ENCODE measurements at regions not wholly inside any gene's neighbourhood (a gene's known extent, or its start where the extent isn't known, plus 50 kb on each side); places are given as distances from the start of the nearest gene placed in this dataset.
"Not testable (repeated sequence)": the region's sequence is repeated elsewhere in the genome, so short reads cannot be mapped to it uniquely, and the experiment has no call there.

DNA sequence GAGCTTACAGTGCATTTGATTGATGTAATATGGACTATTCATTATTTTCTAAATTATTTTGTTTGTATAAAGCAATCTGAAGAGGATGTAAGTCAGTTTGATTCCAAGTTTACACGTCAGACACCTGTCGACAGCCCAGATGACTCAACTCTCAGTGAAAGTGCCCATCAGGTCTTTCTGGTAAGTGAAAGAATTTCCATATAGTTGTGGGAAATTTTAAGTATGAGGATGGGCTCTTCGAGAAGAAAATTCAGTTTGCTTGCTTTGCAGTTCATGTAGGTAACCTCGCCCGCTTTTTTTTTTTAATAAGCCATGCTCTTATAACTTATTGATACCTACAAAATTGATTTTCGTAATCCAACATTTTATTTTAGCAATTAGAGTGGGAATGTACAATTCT lies 151.6 kb downstream of the CDRT15L2 start:
- TF ChIP-seq, protein P1, sequence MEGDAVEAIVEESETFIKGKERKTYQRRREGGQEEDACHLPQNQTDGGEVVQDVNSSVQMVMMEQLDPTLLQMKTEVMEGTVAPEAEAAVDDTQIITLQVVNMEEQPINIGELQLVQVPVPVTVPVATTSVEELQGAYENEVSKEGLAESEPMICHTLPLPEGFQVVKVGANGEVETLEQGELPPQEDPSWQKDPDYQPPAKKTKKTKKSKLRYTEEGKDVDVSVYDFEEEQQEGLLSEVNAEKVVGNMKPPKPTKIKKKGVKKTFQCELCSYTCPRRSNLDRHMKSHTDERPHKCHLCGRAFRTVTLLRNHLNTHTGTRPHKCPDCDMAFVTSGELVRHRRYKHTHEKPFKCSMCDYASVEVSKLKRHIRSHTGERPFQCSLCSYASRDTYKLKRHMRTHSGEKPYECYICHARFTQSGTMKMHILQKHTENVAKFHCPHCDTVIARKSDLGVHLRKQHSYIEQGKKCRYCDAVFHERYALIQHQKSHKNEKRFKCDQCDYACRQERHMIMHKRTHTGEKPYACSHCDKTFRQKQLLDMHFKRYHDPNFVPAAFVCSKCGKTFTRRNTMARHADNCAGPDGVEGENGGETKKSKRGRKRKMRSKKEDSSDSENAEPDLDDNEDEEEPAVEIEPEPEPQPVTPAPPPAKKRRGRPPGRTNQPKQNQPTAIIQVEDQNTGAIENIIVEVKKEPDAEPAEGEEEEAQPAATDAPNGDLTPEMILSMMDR (IDR thresholded peaks at IDR 0.05): not testable (repeated sequence)
- TF ChIP-seq POLR2A (IDR thresholded peaks at IDR 0.05): not testable (repeated sequence)
